HCT116 (cell line): ENCODE measurements at regions not wholly inside any gene's neighbourhood (a gene's known extent, or its start where the extent isn't known, plus 50 kb on each side); places are given as distances from the start of the nearest gene placed in this dataset.

ENCODE experiments used
- ATAC-seq: fragments of 200-7000 bp; cut with Tn5 transposase; 2 replicates; pipeline ENCODE4 v1.9.1; 2020; ENCODE audit warnings: mild to moderate bottlenecking, moderate library complexity
- BruUV-seq: library from RNA; stranded (reverse); fragments of 400-500 nt; replicated peaks from 2 replicates; lab custom pipeline; 2021; lab: Mats Ljungman, UMichigan
- CTCF ChIA-PET: fragments of 300-600 bp; sonication (Branson Sonifier 250); formaldehyde crosslinking; loops from one replicate; lab custom pipeline; 2021; ENCODE audit warnings: antibody characterized with exemption; lab: Charles Lee
- POLR2A ChIA-PET: fragments of 300-600, 350-600 bp; sonication (Branson Sonifier 250); formaldehyde crosslinking; loops from one replicate; lab custom pipeline; 2021; ENCODE audit warnings: antibody characterized with exemption; lab: Charles Lee
- RAD21 ChIA-PET, 2 experiments: fragments of 300-600 bp; sonication (Branson Sonifier 250); formaldehyde crosslinking; loops; one replicate each; lab custom pipeline; 2023; ENCODE audit warnings: low total read pairs in 2 of 2; ENCODE audit not compliant: uncharacterized antibody in 2 of 2, unreplicated experiment in 2 of 2, low non-redundant PET in 1 of 2; lab: Charles Lee
- DNase-seq: peaks from one replicate; pipeline ENCODE4 v3.0.0-alpha.2; 2010; ENCODE audit warnings: low read depth, low spot score
- H2AFZ ChIP-seq: fragments of 200-600 bp; shearing (Covaris generic), sonication (generic); 2 replicates; pipeline ENCODE4 v1.6.1; 2017; ENCODE audit warnings: low read depth, mixed run types, mixed read lengths, antibody characterized with exemption, low read length; ENCODE audit not compliant: poor library complexity, severe bottlenecking
- H3K27ac ChIP-seq: 2 replicates; pipeline ENCODE4 v1.5.1; 2012; ENCODE audit warnings: low read depth, low read length
- H3K27me3 ChIP-seq: fragments of 200-600 bp; sonication (generic); 2 replicates; pipeline ENCODE4 v1.6.1; 2016; ENCODE audit warnings: mixed run types, low read length, mixed read lengths; ENCODE audit not compliant: insufficient read depth
- H3K36me3 ChIP-seq, 2 experiments: fragments of 200-500 bp in 1 of 2; fragments of 200-600 bp in 1 of 2; sonication (Bioruptor generic) in 1 of 2; sonication (generic) in 1 of 2; 2 replicates each; pipeline versions ENCODE4 v1.5.1 to v1.6.1; 2014 to 2016; ENCODE audit warnings: low read length in 2 of 2, inconsistent platforms in 1 of 2, mixed read lengths in 1 of 2, mixed run types in 1 of 2; ENCODE audit not compliant: insufficient read depth in 2 of 2, control insufficient read depth in 1 of 2
- H3K4me1 ChIP-seq, 2 experiments: fragments of 200-600 bp in 1 of 2; sonication (generic) in 1 of 2; 2 replicates each; pipeline versions ENCODE4 v1.5.1 to v1.6.1; 2012 to 2017; ENCODE audit warnings: low read length in 2 of 2, inconsistent platforms in 1 of 2, mild to moderate bottlenecking in 1 of 2, mixed read lengths in 1 of 2, mixed run types in 1 of 2, moderate library complexity in 1 of 2; ENCODE audit not compliant: insufficient read depth in 2 of 2, control insufficient read depth in 1 of 2
- H3K4me2 ChIP-seq: fragments of 200-600 bp; sonication (generic); 2 replicates; pipeline ENCODE4 v1.6.1; 2017; ENCODE audit warnings: mixed run types, low read length, mixed read lengths
- H3K4me3 ChIP-seq, 2 experiments: fragments of 200-600 bp in 1 of 2; sonication (generic) in 1 of 2; replicated peaks in 1 of 2; 2 replicates each; pipeline ENCODE4 v1.5.1; 2011 to 2016; ENCODE audit warnings: low read length in 2 of 2, control low read depth in 1 of 2, low read depth in 1 of 2, mild to moderate bottlenecking in 1 of 2, mixed read lengths in 1 of 2, mixed run types in 1 of 2
- H3K79me2 ChIP-seq: fragments of 200-600 bp; sonication (generic); 2 replicates; pipeline ENCODE4 v1.6.1; 2017; ENCODE audit warnings: mild to moderate bottlenecking, mixed run types, low read length, moderate library complexity, mixed read lengths; ENCODE audit not compliant: insufficient read depth
- H3K9ac ChIP-seq: fragments of 200-600 bp; sonication (generic); 2 replicates; pipeline ENCODE4 v1.6.1; 2016; ENCODE audit warnings: low read length, mixed read lengths
- H3K9me2 ChIP-seq: fragments of 200-600 bp; sonication (generic), shearing (Covaris generic); 2 replicates; pipeline ENCODE4 v1.6.1; 2017; ENCODE audit warnings: mixed run types, mild to moderate bottlenecking, moderate library complexity; ENCODE audit not compliant: insufficient read depth
- H3K9me3 ChIP-seq, 2 experiments: fragments of 200-500 bp in 1 of 2; fragments of 200-600 bp in 1 of 2; sonication (Bioruptor generic) in 1 of 2; sonication (generic) in 1 of 2; 2 replicates each; pipeline ENCODE4 v1.6.1; 2014 to 2017; ENCODE audit warnings: low read length in 2 of 2, mixed read lengths in 2 of 2, inconsistent platforms in 1 of 2, low read depth in 1 of 2, mild to moderate bottlenecking in 1 of 2, mixed run types in 1 of 2, moderate library complexity in 1 of 2; ENCODE audit not compliant: control insufficient read depth in 1 of 2, insufficient read depth in 1 of 2
- H4K20me1 ChIP-seq: fragments of 200-600 bp; sonication (generic), shearing (Covaris generic); 2 replicates; pipeline ENCODE4 v1.6.1; 2017; ENCODE audit warnings: mixed run types, mild to moderate bottlenecking, moderate library complexity; ENCODE audit not compliant: insufficient read depth
- CBX3 ChIP-seq: IDR thresholded peaks from 2 replicates; pipeline ENCODE4 v1.6.1; 2012; ENCODE audit warnings: low read depth
- EGR1 ChIP-seq: IDR thresholded peaks from 2 replicates; pipeline ENCODE4 v1.6.1; 2012; ENCODE audit warnings: low read depth
- EZH2 ChIP-seq: fragments of 200-600 bp; sonication (generic); IDR thresholded peaks from 2 replicates; pipeline ENCODE4 v1.6.1; 2017; ENCODE audit warnings: antibody characterized with exemption, mixed run types
- JUND ChIP-seq: IDR thresholded peaks from 2 replicates; pipeline ENCODE4 v1.6.1; 2012
- POLR2A ChIP-seq: IDR thresholded peaks from 2 replicates; pipeline ENCODE4 v1.7.0; 2011; ENCODE audit warnings: borderline replicate concordance; ENCODE audit not compliant: insufficient read depth, insufficient read length; ENCODE audit errors: extremely low read depth
- POLR2AphosphoS5 ChIP-seq: IDR thresholded peaks from 2 replicates; pipeline ENCODE4 v1.6.1; 2011; ENCODE audit warnings: mild to moderate bottlenecking, low read depth, low read length, moderate library complexity
- RAD21 ChIP-seq: IDR thresholded peaks from 2 replicates; pipeline ENCODE4 v1.6.1; 2012; ENCODE audit warnings: low read depth, mild to moderate bottlenecking
- SIN3A ChIP-seq: IDR thresholded peaks from 2 replicates; pipeline ENCODE4 v1.6.1; 2012; ENCODE audit warnings: low read depth
- SP1 ChIP-seq: IDR thresholded peaks from 2 replicates; pipeline ENCODE4 v1.6.1; 2012; ENCODE audit warnings: low read depth
- SRF ChIP-seq: IDR thresholded peaks from 2 replicates; pipeline ENCODE4 v1.6.1; 2012; ENCODE audit warnings: low read depth
- TCF7L2 ChIP-seq: IDR thresholded peaks from 2 replicates; pipeline ENCODE4 v1.7.0; 2011; ENCODE audit warnings: borderline replicate concordance, inconsistent platforms; ENCODE audit not compliant: insufficient read depth, insufficient read length; ENCODE audit errors: extremely low read depth
- ZBTB33 ChIP-seq: IDR thresholded peaks from 2 replicates; pipeline ENCODE4 v1.6.1; 2011; ENCODE audit warnings: mild to moderate bottlenecking, low read length, moderate library complexity; ENCODE audit not compliant: insufficient replicate concordance; ENCODE audit errors: extremely low read depth
- ZNF274 ChIP-seq: fragments of 200-500 bp; sonication (Bioruptor generic); IDR thresholded peaks from 2 replicates; pipeline ENCODE4 v1.6.1; 2014; ENCODE audit warnings: mild to moderate bottlenecking, low read depth, low read length, inconsistent platforms
- intact Hi-C: fragments of 100-400 bp; cut with micrococcal nuclease; formaldehyde crosslinking; loops from 2 replicates; pipeline ENCODE4 v1.10.0; 2022
- TF ChIP-seq, protein P1 (sequence below): IDR thresholded peaks from 2 replicates; pipeline ENCODE4 v1.6.1; 2012
- TF ChIP-seq, protein P2 (sequence below), 3 experiments: fragments of 200-600 bp in 1 of 3; sonication (generic) in 1 of 3; IDR thresholded peaks in 2 of 3; conservative IDR thresholded peaks in 1 of 3; 2 replicates each; pipeline ENCODE4 v1.5.1; 2012 to 2017; ENCODE audit warnings: low read depth in 2 of 3, low read length in 2 of 3, antibody characterized with exemption in 1 of 3, borderline replicate concordance in 1 of 3, control low read depth in 1 of 3, mild to moderate bottlenecking in 1 of 3, mixed read lengths in 1 of 3, mixed run types in 1 of 3, moderate library complexity in 1 of 3; ENCODE audit not compliant: insufficient read depth in 1 of 3

- TF ChIP-seq, protein P1, sequence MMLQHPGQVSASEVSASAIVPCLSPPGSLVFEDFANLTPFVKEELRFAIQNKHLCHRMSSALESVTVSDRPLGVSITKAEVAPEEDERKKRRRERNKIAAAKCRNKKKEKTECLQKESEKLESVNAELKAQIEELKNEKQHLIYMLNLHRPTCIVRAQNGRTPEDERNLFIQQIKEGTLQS = no peak
- TF ChIP-seq ZNF274 (no peak), RAD21 (no peak), SP1 (no peak), JUND (no peak), SRF (no peak), POLR2AphosphoS5 (no peak)
- TF ChIP-seq, protein P2, sequence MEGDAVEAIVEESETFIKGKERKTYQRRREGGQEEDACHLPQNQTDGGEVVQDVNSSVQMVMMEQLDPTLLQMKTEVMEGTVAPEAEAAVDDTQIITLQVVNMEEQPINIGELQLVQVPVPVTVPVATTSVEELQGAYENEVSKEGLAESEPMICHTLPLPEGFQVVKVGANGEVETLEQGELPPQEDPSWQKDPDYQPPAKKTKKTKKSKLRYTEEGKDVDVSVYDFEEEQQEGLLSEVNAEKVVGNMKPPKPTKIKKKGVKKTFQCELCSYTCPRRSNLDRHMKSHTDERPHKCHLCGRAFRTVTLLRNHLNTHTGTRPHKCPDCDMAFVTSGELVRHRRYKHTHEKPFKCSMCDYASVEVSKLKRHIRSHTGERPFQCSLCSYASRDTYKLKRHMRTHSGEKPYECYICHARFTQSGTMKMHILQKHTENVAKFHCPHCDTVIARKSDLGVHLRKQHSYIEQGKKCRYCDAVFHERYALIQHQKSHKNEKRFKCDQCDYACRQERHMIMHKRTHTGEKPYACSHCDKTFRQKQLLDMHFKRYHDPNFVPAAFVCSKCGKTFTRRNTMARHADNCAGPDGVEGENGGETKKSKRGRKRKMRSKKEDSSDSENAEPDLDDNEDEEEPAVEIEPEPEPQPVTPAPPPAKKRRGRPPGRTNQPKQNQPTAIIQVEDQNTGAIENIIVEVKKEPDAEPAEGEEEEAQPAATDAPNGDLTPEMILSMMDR (IDR thresholded peaks at IDR 0.05 in 2 of 3, conservative IDR thresholded peaks at IDR 0.05 in 1 of 3; ENCODE audit: borderline replicate concordance in 1 of 3, insufficient read depth in 1 of 3, low read depth in 2 of 3, low read length in 2 of 3) = no peak
- Histone ChIP-seq H3K27ac (no peak overlapping the region), H2AFZ (no peak overlapping the region), H3K4me3 (no peak overlapping the region), H3K9ac (no peak overlapping the region), H4K20me1 (no peaks in the 10 kb centered on the region), H3K27me3 (no peaks in the 10 kb centered on the region), H3K4me2 (no peak overlapping the region), H3K4me1 (no peaks in the 10 kb centered on the region), H3K9me2 (no peaks in the 10 kb centered on the region), H3K9me3 (no peaks in the 10 kb centered on the region), H3K79me2 (no peaks in the 10 kb centered on the region), H3K36me3 (no peaks in the 10 kb centered on the region)
- ATAC-seq (no peak), DNase-seq (no peak)
- no TSS peak for BruUV-seq
- RAD21 ChIA-PET = no interaction called here
- CTCF ChIA-PET = no interaction called here
- intact Hi-C loops = no loop called here
- POLR2A ChIA-PET = no interaction called here
Measured at GRCh38 chr5:92889140-92889539, 691.9 kb downstream of the NR2F1-AS1 start.

DNA sequence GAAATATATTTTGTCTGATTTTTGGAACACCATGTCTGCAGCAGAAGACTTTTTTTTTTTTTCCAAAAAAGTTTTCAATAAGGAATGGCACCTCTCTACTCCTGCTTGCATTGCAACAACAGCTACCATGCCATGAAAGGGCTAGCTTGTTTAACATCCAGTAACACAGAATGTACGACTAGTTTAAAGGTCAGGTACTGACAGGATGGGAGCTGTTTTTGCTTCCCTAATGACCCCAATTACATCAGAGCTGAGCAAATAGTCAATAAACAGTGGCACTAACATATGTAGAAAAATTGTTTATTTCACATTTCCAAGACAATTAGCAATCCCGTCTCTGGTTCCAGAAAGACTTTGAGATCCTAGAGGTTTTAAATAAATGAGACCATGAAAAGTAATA is 693.8 kb downstream of the NR2F1-AS1 start:
- ChIA-PET POLR2A (no interaction called here), RAD21 (no interaction called here), CTCF (interaction anchor here (1.1 kb wide), 1 partner anchor 22 kb away, joined by 3 read pairs; no protein-coding TSS in a partner anchor)
- Histone ChIP-seq H3K4me2 (no peak overlapping the region), H3K4me1 (no peaks in the 10 kb centered on the region), H3K27ac (no peak overlapping the region), H3K9me3 (no peaks in the 10 kb centered on the region), H3K9ac (no peak overlapping the region), H2AFZ (no peak overlapping the region), H3K36me3 (no peaks in the 10 kb centered on the region), H3K4me3 (no peak overlapping the region), H3K27me3 (no peaks in the 10 kb centered on the region), H3K9me2 (no peaks in the 10 kb centered on the region), H3K79me2 (no peaks in the 10 kb centered on the region), H4K20me1 (no peaks in the 10 kb centered on the region)
- BruUV-seq = no TSS peak
- no peak for ATAC-seq
- no peak for DNase-seq
- intact Hi-C loops = no loop called here
- TF ChIP-seq POLR2AphosphoS5 = no peak
- TF ChIP-seq EZH2 = no peak
- no peak for TF ChIP-seq CBX3
- TF ChIP-seq, protein P2 (IDR thresholded peaks at IDR 0.05 in 2 of 3, conservative IDR thresholded peaks at IDR 0.05 in 1 of 3; ENCODE audit: borderline replicate concordance in 1 of 3, insufficient read depth in 1 of 3, low read depth in 2 of 3, low read length in 2 of 3) = no peak
- no peak for TF ChIP-seq EGR1
- no peak for TF ChIP-seq SRF
- TF ChIP-seq SIN3A = no peak
- no peak for TF ChIP-seq ZBTB33
- TF ChIP-seq TCF7L2 = no peak
- no peak for TF ChIP-seq JUND
- no peak for TF ChIP-seq POLR2A
